ENCODE measurements at regions not wholly inside any gene's neighbourhood (a gene's known extent, or its start where the extent isn't known, plus 50 kb on each side); places are given as distances from the start of the nearest gene placed in this dataset.
"Not testable (repeated sequence)": the region's sequence is repeated elsewhere in the genome, so short reads cannot be mapped to it uniquely, and the experiment has no call there.

DNA sequence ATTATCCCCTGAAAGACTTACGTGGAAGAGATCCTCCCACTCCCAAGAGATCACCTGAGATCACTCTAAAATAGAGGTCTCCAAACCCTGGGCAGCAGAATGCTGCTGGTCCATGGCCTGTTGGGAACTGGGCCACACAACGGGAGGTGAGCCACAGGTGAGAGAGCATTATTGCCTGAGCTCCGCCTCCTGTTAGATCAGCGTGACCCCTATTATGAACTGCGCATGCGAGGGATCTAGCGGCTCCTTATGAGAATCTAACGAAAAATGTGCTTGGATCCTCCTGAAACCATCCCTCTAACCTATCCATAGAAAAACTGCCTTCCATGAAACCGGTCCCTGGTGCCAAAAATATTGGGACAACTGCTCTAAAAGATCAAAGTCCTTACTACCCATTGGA, 1057.4 kb downstream of the EPHA7 start:
- DNase-seq = no peak

DNA sequence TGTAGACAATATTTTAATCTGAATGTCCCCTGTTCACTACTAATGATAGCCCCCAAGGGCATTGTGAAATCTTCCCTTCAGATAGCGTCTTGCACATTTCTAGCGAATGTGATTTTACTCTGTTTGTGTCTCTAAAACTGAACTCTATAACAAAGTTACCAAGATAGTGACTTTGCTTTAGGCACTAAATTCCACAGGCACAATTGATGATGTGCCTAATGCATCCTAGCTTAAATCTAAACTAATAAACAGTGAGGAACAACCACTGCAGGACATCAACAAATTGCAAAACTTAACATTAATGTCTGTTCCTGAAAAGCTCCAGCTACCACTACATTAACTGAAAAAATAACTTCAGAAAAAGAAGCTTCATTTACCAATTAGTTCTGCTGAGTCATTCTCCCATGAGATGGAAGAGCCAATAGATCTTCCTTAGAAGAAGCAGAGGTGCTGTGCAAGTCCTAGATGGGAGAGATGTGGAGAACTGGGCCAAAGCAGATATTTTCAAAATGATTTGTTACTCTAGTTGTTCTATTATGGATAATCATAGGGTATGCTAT, 1065.0 kb downstream of the EPHA7 start:
- no peak for DNase-seq

DNA sequence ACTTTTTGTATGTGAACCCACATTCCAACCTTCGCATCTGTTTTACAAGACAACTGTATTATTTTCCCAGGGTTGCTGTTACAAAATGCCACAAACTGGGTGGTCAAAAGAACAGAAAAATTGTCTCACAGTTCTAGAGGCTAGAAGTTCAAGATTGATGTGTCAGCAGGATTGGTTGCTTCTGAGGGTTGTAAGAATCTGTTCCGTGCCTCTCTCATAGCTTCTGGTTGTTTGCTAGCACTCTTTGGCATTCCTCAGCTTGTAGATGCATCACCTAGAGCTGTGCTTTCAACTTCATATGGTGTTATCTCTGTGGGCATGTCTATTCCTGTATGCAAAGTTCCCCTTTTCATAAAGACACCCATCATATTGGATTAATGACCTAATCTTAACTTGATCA, 1067.2 kb downstream of the EPHA7 start:
- DNase-seq = no peak

DNA sequence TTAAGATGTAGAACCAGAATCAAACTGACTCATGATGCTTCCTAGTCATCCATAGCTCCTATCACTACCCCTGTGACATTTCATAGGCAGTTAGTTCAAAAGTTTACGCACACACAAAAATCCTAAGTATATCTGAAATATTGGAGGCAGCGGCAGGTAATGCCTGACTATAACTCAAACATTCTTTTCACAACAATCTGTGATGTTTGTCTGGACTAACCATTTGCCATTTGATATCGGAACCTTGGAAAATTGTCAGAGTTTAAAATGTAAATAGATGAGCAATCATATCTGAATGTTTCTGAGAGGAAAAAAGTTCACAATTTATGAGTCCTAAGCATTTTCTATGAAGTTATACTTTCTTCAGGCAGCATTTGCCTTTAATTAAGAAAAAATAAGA, 1078.2 kb downstream of the EPHA7 start:
- DNase-seq = no peak

DNA sequence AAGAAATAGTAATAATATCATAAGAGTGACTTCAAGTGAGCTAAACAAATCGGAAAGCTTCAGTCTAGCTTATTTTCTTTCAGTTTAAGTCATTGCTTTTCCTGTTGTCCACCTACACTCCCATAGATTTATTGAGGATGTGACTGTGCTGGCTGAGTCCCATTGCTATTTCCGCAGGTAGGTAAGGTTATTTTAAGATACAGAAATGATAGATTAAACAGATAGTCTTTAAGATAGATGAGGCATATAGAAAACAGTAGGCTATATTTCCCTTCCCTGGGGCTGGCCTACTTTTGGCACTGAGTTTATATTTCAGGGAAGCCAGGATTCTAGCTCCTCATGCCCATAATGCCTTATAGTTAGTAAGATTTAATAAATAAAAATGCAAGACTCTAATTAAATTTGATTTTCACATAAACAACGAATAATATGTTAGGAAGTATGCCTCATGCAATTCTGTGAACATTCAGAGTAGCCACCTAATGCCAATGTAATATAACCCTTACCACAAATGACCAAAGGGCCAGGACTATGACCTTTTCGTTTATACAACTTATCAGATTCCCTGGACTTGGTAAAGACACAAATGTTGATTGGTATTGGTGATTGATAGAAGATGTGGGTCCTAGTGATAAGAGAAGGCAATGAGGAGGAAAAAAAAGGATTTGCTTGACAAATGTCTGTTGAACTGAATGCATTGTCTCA, 1079.3 kb downstream of the EPHA7 start:
- no peak for DNase-seq

DNA sequence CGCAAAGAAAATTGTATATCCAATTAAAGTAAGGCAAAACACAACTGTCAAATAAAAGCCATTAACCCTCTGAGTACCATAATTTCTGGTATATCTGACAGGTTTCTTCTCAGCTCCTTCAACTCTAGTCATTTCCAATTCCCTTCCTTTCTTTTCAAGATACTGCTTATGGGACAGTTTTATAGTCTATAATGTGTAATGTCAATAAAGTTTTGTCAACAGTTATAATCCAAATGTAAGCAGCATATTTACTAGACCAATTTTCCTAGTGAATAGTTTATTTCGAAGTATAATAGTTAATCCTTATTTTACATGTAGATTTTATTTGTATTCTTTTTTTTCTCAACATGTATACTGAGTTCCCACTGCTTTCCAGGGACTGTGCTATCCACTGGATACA, 1081.8 kb downstream of the EPHA7 start:
- DNase-seq = no peak

DNA sequence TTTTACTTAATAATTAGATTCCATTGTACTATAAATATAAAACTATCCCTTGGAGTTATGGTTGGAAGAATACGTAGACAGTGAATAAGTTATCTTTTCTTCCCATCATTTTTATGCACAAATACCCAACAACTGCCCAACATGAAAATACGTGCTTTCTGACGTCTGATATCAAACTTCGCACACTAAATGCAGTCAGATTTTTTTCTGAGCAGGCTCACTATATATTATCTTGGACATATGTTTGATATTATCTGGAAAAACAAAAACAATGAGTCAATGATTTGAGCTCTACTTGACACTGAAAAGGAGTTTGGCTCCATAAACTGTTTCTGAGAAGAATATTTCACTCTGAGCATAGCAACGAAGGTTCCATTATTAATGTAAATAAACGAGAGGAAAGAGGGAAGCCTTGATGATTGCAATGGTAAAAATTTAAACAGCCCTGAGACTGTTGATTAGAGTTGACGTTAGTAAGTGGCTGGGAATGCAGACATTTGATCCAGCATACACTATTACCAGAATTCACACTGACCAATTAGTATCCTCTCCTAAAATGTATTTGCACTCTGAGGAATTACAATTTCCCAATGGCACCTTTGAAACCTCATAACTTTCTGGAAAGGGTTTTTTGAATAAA, 1090.0 kb downstream of the EPHA7 start:
- no peak for DNase-seq

DNA sequence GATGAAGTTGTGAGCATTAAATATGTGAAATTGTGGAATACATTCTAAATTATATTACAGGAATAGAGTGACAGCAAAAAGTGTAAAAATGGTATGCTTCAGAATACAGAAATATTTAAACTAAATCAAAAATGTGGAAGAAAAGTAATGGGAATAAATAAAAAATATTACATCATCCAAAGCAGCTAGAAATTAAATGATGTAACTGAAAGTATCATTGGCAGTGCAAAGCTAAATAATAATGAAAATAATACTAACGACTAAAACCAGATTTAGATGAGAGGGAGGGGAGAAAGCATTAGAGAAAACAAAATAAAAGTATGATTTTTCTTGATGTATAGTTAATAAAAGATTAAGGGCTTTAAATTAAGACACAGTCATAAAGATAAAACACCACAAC, 1104.0 kb downstream of the EPHA7 start:
- DNase-seq = no peak

DNA sequence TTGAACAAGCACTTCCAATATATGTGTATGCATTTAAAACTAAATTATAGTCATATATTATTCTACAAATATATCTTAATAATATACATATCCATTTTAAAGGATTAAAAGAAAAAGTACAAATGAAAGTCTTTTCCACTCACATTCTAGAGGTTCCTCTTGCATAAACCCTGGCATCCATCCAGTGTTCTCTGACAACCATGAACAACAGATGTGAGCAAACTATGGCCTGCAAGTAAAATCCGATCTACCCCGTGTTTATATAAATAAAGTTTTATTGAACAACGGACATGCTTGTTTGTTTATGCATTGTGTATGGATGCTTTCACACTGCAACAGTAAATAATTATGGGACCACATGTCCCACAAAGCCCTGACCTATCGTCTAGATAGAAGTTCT, 1122.3 kb downstream of the EPHA7 start:
- DNase-seq = no peak

DNA sequence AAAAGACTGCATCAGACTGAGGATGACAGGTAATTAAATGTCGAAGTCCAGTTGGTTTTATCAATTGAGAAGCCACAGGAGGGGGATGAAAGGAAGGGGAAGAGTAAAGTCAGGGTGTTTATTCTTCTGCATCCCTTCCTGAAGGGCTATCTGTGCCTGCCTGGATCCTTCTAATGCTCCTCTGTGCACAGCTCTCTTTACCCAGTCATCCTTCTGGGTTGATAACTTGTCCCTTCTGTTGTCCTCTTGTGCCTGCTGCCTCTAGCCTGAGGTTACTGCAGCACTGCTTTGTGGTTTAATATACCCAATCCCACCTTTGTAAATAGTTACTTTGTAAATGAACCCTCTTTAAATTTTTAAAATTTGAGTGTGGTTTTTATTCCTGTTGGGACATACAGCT, 1127.3 kb downstream of the EPHA7 start:
- no peak for DNase-seq

DNA sequence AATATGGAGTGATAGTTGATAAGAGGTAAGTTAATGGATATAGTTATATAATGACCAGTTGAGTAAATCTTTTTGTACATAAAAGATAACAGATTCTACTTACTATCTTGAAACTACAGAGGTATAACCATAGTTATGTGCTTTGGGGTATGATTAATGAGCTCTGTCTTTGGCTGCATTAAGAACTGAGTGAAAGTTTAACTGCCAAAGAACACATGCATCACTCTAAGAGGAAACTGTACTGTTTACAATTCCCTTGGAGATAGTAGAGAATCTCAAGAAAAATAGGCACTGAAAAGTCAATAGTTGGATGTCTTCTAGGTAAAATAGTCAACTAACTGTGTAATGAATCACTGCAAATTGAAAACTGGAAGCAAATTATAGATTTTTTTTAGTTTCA, 1129.5 kb downstream of the EPHA7 start:
- no peak for DNase-seq

DNA sequence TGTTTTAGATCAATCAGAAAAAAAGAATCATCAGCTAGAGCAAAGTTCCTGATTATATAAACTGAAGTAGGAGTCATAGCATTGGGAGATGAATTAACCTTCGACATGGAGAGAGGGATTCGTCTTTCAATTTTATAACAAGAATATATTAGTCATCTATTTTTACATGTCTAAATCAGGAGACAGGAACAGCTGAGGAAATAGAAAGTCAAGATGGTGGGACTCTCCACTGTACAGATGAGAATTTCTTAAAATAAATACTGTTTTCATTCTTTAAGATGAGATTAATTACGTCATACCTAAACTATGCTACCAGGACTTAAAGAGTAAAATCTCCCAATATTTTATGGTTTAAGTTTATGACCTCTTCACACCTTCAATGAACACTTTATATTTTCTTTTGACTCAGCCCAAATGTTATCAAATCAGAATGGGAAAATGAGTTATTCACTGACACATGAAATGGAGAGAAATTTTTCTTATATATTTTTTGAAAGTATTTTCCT, 1137.7 kb downstream of the EPHA7 start:
- no peak for DNase-seq

DNA sequence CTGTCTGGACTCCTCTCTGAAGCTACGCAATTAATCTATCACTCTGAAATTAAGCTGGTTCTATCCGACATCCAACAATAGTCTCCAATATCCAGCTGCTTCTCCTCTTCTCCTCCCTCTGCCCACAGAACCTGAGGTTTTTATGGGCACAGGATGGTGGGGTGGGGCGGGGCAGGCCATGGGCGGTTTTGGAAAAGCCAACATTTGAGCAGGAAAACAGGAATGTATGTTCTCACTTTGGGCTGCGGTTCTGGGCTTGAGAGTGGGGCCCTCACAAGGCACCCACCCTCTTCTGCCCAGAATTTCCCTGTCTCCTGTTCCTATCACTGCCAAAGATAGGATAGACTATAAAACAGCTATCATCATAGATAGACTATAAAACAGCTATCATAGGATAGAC, 1144.2 kb downstream of the EPHA7 start:
- no peak for DNase-seq

DNA sequence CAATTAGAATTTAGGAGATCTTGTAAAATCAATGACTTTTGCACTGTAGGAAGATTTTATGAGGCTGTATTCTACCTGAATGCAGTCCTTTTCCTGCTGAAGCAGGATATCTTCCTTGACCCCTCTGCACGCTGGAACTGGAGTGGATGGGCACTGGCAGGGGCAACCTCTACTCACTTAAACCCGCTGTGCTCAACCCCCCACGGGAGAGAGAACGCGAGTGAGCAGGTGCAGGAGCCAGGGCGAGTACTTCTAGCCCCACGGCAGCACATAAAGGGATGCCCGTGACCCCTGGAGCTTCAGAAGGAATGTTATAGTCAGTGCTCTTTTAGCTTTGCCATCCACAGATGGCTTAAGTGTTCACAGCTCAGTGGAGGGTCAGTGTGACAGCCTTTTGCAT, 1144.8 kb downstream of the EPHA7 start:
- DNase-seq = no peak

DNA sequence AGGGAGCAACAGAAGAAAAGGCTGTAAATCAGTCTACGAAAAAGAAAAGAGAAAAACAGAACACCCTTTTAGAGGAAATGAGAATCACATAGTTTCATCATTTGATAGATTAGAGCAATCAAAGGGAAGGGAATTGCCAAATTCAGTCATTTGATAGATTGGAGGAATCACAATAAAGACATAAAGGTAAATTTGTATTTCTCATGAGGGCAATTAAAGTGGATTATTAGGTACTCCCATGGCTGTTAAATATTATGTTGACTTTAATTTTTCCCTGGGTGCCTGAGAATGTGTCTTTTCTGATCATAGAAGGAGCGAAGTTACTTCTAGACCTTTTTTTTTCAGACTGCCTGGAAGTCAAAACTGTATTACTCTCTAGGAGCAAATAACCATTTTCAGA, 1145.7 kb downstream of the EPHA7 start:
- DNase-seq = no peak

DNA sequence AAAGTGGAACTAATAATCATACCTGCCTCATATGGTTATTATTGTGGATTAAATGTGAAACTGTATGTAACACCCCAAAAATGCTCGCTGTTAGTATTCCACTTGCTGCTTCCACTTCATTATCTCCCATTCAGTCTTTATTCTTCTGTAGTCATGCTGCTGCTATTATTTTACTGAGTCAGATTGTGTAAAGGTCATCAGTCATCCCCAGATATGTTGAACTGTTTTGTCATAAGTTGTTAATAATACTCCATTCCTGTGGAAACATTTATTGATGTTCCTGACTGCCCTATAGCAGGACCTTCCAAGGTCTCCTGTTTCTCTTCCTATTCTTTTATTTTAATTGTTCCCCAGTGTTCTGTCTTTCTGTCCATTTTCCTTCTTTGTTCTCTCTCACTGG, 1148.3 kb downstream of the EPHA7 start:
- no peak for DNase-seq

DNA sequence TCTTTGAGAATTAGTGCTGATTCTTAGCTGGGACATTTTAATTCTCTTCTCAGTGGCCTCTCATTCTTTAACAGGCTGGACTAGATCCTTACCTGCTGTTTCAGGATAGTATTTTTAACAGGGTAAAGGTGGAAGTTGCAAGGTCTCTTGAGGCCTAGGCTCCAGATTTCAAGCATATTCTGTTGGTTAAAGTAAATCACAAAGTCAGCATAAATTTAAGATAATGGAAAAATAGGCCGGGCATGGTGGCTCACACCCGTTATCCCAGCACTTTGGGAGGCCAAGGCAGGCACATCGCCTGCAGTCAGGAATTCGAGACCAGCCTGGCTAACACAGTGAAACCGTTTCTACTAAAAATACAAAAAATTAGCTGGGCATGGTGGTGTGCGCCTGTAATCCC, 1149.0 kb downstream of the EPHA7 start:
- DNase-seq = no peak

DNA sequence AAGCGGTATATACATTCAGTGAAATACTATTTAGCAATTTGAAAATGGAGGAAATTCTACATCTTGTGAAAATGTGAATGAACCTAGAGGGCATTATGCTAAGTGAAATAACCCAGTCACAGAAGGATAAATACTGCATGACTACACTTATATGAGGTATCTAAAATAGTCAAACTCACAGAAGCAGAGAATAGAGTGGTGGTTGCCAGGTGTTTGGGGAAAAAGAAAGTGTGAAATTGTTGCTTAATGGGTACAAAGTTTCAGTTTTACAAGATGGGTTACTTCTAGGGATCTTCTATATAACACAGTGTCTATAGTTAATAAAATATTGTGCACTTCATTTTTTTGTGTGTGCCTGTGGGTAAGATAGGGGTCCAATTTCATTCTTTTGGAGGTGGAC, 1152.0 kb downstream of the EPHA7 start:
- DNase-seq = no peak

DNA sequence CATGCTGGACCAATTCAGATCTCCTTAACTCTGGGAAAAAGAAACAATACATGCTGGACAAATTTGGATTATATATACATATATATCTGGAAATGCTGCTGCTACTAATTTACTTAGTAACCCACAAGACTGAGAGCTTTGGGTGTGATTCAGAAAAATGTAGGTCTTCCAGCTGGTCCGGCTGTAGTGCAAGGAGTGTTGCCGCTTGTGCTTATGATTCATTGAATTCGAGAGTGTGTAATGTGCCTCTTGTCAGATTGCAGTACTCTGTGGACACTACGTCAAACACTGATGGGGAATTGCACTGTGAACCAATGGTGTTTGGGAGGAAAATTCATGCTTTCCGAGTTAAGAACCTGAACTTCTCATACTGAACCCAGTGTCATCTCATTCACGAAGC, 1155.5 kb downstream of the EPHA7 start:
- no peak for DNase-seq

DNA sequence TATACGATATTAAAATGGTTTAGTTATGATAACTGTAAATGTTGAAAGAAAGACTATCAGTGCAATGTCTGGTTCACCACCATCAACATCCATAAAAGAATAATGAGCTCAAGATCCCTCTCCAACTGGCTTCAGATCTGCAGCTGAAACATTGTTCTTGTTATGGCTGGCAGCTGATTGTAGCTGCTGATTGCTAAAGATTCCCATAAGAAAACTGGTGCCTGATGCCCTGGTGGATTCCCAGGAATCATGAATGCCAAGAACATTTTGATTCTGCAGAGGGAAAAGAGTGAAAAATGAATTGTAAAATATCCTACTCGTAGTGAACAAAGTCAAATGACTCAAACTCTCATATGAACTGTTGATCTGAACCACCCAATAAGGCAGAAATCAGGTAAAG, 1160.2 kb downstream of the EPHA7 start:
- no peak for DNase-seq

DNA sequence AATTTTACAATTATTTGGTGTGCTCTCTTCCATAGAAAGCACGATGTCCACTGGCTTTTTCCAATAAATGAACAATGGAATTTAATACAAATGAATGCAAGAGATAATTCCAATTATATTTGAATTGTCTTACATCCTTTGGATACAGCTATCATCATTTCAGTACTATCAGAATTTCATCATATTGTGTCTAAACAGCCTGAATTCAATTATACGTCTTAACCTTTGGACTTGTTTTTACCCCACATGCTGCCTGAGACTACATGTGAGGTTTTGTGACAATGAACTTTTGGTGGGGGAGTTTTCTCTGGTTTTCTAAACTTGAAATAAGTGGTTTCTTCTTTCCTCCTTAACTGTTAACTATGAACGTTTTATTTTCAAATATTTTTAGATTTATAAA, 1176.0 kb downstream of the EPHA7 start:
- no peak for DNase-seq

DNA sequence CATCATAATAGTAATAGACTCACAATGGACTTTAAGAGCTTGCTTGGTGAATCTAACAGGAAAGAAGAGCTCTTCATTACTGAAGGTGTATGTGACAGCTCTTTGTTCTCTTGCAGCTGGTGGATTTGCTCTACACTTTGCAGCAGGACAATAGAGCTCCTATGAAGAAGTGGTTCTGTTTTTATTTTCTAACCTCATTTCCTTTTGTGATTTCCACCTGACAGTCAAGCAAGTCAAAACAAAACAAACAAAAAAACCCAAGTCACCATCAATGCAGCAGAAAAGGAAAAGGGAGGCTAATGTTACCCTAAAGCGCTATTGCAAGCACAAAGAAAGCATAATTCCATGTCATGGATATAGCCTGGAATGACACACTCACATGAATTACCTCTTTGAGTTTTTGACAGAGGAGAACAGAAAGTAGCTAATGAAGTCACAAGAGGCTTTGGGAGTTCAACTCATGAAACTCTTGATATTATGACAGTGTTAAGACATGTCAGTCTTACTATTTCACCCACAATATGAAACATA, 1188.1 kb downstream of the EPHA7 start:
- no peak for DNase-seq

DNA sequence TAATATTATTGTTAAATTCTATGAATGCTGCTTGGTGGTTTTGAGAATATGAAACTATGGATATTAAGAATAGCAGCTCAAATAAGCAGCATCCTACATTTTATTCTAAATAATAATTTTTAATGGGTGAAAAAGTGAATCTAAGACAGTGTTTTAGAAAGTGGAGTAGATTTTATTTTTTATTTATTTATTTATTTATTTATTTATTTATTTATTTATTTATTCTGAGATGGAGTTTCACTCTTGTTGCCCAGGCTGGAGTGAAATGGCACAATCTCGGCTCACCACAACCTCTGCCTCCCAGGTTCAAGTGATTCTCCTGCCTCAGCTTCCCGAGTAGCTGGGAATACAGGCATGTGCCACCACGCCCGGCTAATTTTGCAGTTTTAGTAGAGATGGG, 1199.4 kb downstream of the EPHA7 start:
- not testable (repeated sequence) for DNase-seq

DNA sequence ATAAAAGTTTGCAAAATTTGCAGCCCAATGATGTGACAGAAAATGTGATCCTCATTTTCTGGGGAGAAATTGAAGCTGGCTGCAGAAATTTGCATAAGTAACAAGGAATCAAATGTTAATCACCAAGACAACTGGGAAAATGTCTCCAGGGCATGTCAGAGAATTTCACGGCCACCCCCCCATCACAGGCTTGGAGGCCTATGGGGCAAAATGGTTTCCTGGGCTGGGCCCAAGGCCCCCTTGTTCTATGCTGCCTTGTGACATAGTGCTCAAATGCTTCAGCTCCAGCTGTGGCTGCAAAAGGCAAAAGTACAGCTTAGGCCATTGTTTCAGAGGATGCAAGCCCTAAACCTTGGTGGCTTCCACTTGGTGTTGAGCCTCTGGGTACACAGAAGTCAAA, 1202.6 kb downstream of the EPHA7 start:
- DNase-seq = no peak
